ENCODE measurements at regions not wholly inside any gene's neighbourhood (a gene's known extent, or its start where the extent isn't known, plus 50 kb on each side); places are given as distances from the start of the nearest gene placed in this dataset.
A peak's percentile ranks its signal among the peaks of the same experiment; 100 is the strongest.

DNA sequence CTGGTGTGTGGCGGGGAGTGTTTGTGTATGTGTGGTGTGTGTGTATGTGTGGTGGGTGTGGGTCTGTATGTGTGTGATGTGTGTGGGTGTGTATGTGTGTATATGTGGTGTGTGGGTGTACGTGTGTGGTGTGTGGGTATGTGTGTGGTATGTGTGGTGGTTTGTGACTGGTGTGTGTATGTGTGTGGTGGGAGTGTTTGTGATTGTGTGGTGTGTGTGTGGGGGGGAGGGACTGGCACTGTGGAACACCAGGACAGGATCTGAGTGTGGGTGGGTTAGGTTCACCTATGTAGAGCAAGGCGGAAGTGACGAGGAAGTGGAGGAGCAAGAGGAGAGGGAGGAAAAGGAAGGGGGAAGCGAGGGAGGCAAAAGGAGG is 510.8 kb downstream of the SHQ1 start:
- no peak for DNase-seq
- H3K36me3 Mint-ChIP-seq = no peaks in the 10 kb centered on the region
- H3K36me3 ChIP-seq (replicated peaks in 1 of 2; ENCODE audit: control insufficient read depth in 1 of 2, insufficient read depth in 2 of 2, low read length in 2 of 2) = no peaks in the 10 kb centered on the region
- peaks cover 0 to 4% (median 0%) of the 10 kb centered on the region in 3 donors for H3K27me3 Mint-ChIP-seq (ENCODE audit: low read depth in 3 of 3)
- TF ChIP-seq CTCF (IDR thresholded peaks at IDR 0.05) = no peak
- H3K27ac Mint-ChIP-seq = no peak overlapping the region
- WGBS (ENCODE audit: insufficient coverage) = 89% methylated on average over 1 of the region's 5 CpGs
- H3K4me2 ChIP-seq (replicated peaks; ENCODE audit: extremely low read depth, low read length, poor library complexity, severe bottlenecking) = no peak overlapping the region
- no peaks in the 10 kb centered on the region for H3K4me1 ChIP-seq (ENCODE audit: control insufficient read depth in 1 of 2, insufficient read depth in 2 of 2, low read length in 2 of 2)
- H3K4me1 Mint-ChIP-seq = peaks cover 2% of the 10 kb centered on the region
- no peaks in the 10 kb centered on the region for H3K79me2 ChIP-seq (ENCODE audit: insufficient read depth, low read length)
- H3K27me3 ChIP-seq (ENCODE audit: control insufficient read depth in 2 of 2, insufficient read depth in 2 of 2, low read length in 2 of 2) = no peaks in the 10 kb centered on the region
- intact Hi-C loops (cut with micrococcal nuclease) = loop anchor here in 1 of 2 donors (5.0 kb wide), 1 partner anchor 65 kb away; no protein-coding TSS in a partner anchor
- peaks cover 0 to 3% (median 0%) of the 10 kb centered on the region in 7 donors for H3K9me3 Mint-ChIP-seq
- no peaks in the 10 kb centered on the region for H4K20me1 ChIP-seq (ENCODE audit: insufficient read depth, low read length)
- no peaks in the 10 kb centered on the region for H3K9me3 ChIP-seq (replicated peaks in 1 of 2; ENCODE audit: control insufficient read depth in 1 of 2, insufficient read depth in 1 of 2, low read length in 2 of 2)
- H3K27ac ChIP-seq (ENCODE audit: low read depth in 1 of 2, low read length in 2 of 2) = no peak overlapping the region
- no peak overlapping the region for H2AFZ ChIP-seq (ENCODE audit: insufficient read depth, low read depth, low read length, poor library complexity, severe bottlenecking)
- H3K9ac ChIP-seq (ENCODE audit: insufficient read depth, low read length, poor library complexity, severe bottlenecking) = no peak overlapping the region
- no peak overlapping the region for H3K4me3 ChIP-seq (replicated peaks in 1 of 3; ENCODE audit: low read depth in 2 of 3, low read length in 3 of 3)
- H3K4me3 Mint-ChIP-seq = no peak overlapping the region

GRCh38 chr3:72336821-72337479 is 511.3 kb downstream of the SHQ1 start:
- Mint-ChIP-seq H3K4me3 (no peak overlapping the region), H3K4me1 (peaks cover 2% of the 10 kb centered on the region)

More at GRCh38 chr3:72336821-72337479, 511.3 kb downstream of the SHQ1 start:
- peaks cover 0 to 3% (median 0%) of the 10 kb centered on the region in 7 donors for H3K9me3 Mint-ChIP-seq
- intact Hi-C loops (cut with micrococcal nuclease) = loop anchor here in 1 of 2 donors (5.0 kb wide), 1 partner anchor 65 kb away; no protein-coding TSS in a partner anchor
- no peaks in the 10 kb centered on the region for H3K36me3 Mint-ChIP-seq
- Histone ChIP-seq H3K9me3 (replicated peaks in 1 of 2; ENCODE audit: control insufficient read depth in 1 of 2, insufficient read depth in 1 of 2, low read length in 2 of 2) (no peaks in the 10 kb centered on the region), H2AFZ (ENCODE audit: insufficient read depth, low read depth, low read length, poor library complexity, severe bottlenecking) (peak overlapping the region; percentile 2), H3K79me2 (ENCODE audit: insufficient read depth, low read length) (no peaks in the 10 kb centered on the region), H3K27ac (ENCODE audit: low read depth in 1 of 2, low read length in 2 of 2) (no peak overlapping the region), H3K36me3 (replicated peaks in 1 of 2; ENCODE audit: control insufficient read depth in 1 of 2, insufficient read depth in 2 of 2, low read length in 2 of 2) (no peaks in the 10 kb centered on the region), H3K4me2 (replicated peaks; ENCODE audit: extremely low read depth, low read length, poor library complexity, severe bottlenecking) (no peak overlapping the region), H3K4me3 (replicated peaks in 1 of 3; ENCODE audit: low read depth in 2 of 3, low read length in 3 of 3) (no peak overlapping the region), H4K20me1 (ENCODE audit: insufficient read depth, low read length) (no peaks in the 10 kb centered on the region), H3K4me1 (ENCODE audit: control insufficient read depth in 1 of 2, insufficient read depth in 2 of 2, low read length in 2 of 2) (no peaks in the 10 kb centered on the region), H3K9ac (ENCODE audit: insufficient read depth, low read length, poor library complexity, severe bottlenecking) (no peak overlapping the region), H3K27me3 (ENCODE audit: control insufficient read depth in 2 of 2, insufficient read depth in 2 of 2, low read length in 2 of 2) (no peaks in the 10 kb centered on the region)
- no peak overlapping the region for H3K27ac Mint-ChIP-seq
- TF ChIP-seq CTCF (IDR thresholded peaks at IDR 0.05) = no peak
- peaks cover 0 to 4% (median 0%) of the 10 kb centered on the region in 3 donors for H3K27me3 Mint-ChIP-seq (ENCODE audit: low read depth in 3 of 3)
- DNase-seq = no peak
- WGBS (ENCODE audit: insufficient coverage) = 73% methylated on average over 19 of the region's 24 CpGs
